DMS114 treated with DMSO at 0.1 percent for 48 hours (cell line): ENCODE measurements at regions not wholly inside any gene's neighbourhood (a gene's known extent, or its start where the extent isn't known, plus 50 kb on each side); places are given as distances from the start of the nearest gene placed in this dataset.

Experiments
- DNase-seq: peaks from one replicate; lab custom pipeline; 2025; ENCODE audit not compliant: unreplicated experiment; lab: John Stamatoyannopoulos, UW

GRCh38 chr2:128436479-128437203 lies 118.0 kb upstream of the HS6ST1 start:
- DNase-seq = no peak

GRCh38 chr2:128437204-128437565 lies 118.5 kb upstream of the HS6ST1 start:
- no peak for DNase-seq

- DNase-seq = no peak
Measured at GRCh38 chr2:128438091-128438490, 119.4 kb upstream of the HS6ST1 start.

GRCh38 chr2:128438586-128438985 lies 119.9 kb upstream of the HS6ST1 start:
- no peak for DNase-seq

- no peak for DNase-seq
Measured at GRCh38 chr2:128439031-128439790, 120.5 kb upstream of the HS6ST1 start.

DNA sequence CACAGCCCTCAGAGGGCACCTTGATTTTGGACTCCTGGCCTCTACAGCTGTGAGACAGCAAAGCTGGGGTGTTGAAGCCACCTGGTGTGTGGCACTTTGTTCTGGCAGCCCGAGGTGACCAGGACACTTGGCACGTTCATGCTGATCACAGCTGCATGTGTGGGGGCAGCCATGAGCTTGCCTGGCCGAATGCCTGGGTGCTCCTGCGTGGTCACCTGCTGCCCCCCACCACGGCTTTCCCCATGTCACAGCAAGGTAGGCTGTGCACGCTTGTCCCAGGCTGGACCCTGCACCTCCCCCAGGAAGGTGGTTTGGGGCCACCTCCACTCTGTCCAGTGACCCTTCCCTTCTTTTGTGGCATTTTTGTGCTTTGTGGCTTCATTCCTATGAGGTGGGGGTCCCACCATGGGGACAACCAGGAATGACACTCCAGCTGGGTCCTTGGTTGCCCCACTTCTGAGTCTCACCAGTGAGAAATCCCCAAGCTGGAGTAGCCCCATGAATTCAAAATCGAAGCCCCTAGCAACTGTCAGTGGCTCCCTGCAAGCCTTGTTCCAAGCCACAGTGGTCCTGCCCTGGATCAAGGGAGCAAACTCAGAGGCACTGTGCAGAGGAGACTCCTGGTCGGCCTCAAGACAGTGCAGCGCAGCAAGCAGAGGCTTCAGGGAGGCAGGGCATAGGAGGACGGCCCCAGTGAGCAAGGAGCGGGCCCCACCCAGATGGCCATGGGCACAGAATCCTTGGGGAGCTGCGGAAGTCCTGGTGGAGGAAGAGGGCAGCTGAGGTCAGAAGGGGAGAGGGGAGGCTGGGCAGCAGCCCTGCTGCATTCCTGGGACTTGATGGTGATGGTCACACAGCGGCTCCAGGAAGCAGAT lies 121.4 kb upstream of the HS6ST1 start:
- DNase-seq = no peak

GRCh38 chr2:128440666-128441340 lies 122.1 kb upstream of the HS6ST1 start:
- DNase-seq = no peak

DNA sequence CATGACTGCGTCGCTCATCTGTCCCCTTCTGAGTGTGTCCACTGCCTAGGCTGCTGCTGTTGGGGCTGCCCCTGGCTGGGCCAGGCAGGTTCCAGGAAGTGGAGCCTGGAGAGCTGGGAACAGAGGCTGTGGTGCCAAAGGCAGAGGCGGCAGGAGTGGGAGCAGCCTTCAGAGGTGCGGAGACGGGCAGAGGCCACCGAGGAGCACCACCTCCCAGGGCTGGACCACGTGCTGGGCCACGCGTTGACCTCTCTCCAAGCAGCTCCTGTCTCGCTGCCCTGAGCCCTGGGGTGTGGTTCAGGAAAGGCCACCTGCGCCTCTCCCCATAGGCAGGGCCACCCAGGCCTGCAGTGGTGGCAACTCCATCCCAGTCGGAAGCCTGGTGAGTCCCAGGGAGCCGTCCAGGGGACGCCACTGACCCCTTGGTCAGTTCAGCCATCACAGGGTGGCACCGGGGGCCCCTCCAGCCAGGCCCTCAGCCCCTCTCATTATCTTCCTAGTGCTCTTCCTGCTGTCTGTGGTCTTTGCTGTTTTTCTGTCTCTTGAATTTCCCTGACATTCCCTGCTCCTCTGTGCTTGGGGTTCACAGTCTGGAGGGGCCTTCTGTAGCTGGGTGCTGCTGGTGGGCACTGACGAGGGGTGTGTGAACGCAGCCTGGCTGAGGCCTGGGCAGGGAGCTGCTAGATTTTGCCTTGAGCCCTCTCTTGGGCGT lies 122.8 kb upstream of the HS6ST1 start:
- DNase-seq = no peak

- no peak for DNase-seq
Measured at GRCh38 chr2:128442053-128442751, 123.5 kb upstream of the HS6ST1 start.

DNA sequence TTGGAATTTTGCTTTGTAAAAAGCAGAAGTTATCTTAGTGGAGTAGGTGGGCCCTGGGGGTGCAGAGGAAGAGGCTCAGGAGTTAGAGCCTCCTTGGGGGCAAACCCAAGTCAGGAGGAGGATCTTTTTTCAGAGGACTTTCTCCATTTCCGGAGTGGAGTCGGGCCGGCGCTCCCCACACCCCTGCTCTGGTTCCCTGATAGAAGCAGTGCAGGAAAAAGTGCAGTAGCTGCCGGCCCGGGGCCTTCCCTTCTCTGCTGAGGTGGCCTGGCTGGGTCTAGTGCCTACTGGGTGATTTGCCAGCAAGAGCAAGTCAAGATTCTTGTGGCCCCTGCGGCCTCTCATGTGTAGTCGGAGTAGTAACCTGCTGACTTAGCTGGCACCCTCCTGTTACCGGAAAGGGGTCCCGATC lies 124.2 kb upstream of the HS6ST1 start:
- DNase-seq = no peak

- no peak for DNase-seq
Measured at GRCh38 chr2:128444121-128444771, 125.6 kb upstream of the HS6ST1 start.

- DNase-seq = no peak
Measured at GRCh38 chr2:128444816-128445522, 126.3 kb upstream of the HS6ST1 start.

GRCh38 chr2:128445523-128445900 lies 126.8 kb upstream of the HS6ST1 start:
- DNase-seq = no peak

DNA sequence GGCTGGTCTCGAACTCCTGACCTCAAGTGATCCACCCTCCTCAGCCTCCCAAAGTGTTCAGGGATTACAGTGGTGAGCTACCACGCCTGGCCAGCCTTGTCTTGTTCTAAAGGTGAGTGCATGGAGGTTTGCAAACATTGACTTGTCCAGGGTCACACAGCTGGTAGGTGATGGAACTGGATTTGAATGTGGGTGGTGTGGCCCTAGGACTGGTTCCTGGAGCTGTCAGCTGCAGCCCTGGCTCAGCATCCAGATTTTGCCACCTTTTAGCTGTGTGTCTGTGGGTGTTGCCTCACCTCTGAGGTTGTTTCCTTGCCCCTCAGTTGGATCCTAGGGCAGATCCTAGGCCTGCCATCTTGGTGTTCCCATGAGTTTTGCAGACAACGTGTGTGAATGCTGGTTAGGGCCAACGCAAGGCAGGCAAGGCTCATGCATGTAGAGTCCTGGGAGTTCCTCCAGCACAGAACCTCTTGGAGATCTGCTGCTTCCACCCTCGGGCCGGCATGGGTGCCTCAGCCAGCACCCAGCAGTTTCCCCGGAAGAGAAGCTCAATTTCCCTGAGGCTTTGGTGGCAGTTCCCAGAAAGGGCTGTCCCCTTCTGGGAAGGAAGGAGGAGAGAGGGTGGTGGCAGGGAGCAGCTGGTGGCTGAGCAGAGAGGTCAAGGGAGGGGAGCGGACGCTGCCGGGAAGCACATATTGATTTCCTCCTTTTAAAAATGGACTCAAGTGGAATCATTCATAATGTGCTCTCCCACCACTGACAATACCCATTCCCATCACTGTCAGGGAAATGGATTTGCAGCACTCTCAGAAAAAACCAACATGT lies 127.6 kb upstream of the HS6ST1 start:
- DNase-seq = no peak

GRCh38 chr2:128446874-128447537 lies 128.3 kb upstream of the HS6ST1 start:
- DNase-seq = no peak

GRCh38 chr2:128447538-128447995 lies 128.9 kb upstream of the HS6ST1 start:
- DNase-seq = no peak
